Posterior cingulate gyrus (tissue), 11 donors: ENCODE measurements at regions not wholly inside any gene's neighbourhood (a gene's known extent, or its start where the extent isn't known, plus 50 kb on each side); places are given as distances from the start of the nearest gene placed in this dataset.

ENCODE experiments used
- DNase-seq, 10 donors: peaks; one replicate each; pipeline versions ENCODE4 v3.0.0 to v3.0.0-alpha.2; 2020 to 2021; ENCODE audit warnings: mixed read lengths in 3 of 10
- intact Hi-C: fragments of 100-400 bp; cut with DNase I; formaldehyde crosslinking; loops from one replicate; pipeline ENCODE4 v1.15.1; 2023

DNA sequence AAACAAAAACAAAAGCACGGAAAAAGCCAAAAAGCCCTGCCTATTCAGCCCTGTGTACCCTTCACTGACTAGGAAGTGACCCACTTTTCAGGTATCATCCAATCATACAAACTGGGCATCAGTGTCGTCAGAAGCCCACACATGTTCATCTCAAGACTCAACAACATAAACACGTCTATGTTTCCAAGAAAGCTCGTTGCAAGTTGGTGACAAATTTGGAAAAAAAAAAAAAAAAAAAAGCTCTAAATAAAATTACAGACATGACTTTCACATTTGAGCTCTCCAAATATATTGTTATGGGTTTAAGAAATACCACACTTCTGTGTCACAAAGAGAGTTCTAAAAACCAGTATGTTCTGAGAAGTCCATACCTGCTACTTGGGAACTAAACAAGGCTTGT is 204.7 kb upstream of the KLF14 start:
- intact Hi-C loops = no loop called here
- no peak for DNase-seq

DNA sequence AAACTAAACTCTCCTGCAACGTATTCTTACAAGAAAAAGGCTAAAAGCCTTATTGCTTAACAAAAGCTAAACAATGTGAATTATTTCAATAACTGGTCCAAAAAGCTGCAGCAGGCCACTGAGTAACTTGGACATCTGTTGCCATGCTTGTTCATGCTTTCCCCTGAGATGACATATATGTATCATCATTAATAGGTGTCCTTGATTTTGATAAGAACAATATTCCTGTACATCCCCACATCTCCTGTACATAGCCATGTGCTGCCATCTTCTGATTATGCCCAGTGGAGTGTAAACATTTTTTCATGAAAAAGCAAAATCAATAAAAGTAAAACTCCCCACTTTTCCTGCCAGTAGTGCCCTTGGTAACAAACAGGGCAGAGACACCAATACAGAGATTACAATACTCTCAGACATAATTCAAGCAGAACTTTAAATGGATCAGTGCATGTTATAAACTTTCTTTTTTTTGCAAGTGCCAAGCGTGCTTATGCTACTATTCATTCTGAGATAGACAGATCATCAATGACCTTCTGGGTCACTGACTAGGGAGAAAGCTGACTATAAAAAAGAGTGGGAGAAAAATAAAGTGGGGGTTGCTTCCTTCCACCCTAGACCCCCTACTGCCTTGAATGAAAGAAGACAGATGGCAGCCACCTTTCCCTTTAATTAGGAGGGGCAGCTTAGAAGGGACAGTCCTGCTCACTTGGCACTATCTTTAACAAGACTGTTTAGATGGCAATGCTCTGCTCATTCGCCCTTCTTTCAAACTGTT is 205.5 kb upstream of the KLF14 start:
- intact Hi-C loops = no loop called here
- DNase-seq = no peak

DNA sequence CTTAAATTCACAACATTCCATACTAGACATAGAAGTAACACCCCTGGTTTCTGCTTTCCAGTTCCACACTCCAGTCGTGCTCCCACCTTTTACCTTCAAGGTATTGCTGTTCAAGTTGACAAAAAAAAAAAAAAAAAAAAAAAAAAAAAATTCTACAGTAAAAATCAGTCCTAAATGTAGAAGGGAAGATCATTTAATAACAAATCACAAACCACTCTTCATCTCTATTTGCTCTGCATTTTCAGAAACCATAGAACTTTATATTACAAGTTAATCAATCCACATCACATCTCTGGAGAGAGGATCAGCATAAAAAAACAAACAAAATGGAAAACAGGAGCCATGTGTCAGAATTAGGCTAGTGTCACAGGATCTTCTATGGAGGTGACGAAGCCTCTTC is 206.3 kb upstream of the KLF14 start:
- intact Hi-C loops = no loop called here

DNA sequence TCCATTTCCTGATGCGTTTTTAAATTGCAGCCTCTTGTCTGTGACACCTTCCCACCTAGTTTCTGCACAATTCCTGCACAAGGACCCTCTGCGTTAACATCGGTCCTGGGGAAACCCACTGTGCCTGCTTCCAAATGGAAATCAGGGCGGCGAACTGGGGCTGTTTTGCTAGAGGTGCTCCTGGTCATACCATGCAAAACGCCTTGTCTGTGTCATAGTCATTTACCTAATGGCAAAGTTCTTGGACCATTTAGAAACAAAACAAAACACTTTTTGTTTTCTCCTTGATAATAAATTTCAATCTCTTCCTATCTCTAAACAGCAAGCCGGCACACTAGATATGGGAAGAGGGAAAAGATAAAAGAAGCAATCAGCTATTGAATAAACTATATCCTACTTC is 206.9 kb upstream of the KLF14 start:
- intact Hi-C loops = no loop called here
- no peak for DNase-seq

More for the DNA sequence above, 206.3 kb upstream of the KLF14 start:
- no peak for DNase-seq

DNA sequence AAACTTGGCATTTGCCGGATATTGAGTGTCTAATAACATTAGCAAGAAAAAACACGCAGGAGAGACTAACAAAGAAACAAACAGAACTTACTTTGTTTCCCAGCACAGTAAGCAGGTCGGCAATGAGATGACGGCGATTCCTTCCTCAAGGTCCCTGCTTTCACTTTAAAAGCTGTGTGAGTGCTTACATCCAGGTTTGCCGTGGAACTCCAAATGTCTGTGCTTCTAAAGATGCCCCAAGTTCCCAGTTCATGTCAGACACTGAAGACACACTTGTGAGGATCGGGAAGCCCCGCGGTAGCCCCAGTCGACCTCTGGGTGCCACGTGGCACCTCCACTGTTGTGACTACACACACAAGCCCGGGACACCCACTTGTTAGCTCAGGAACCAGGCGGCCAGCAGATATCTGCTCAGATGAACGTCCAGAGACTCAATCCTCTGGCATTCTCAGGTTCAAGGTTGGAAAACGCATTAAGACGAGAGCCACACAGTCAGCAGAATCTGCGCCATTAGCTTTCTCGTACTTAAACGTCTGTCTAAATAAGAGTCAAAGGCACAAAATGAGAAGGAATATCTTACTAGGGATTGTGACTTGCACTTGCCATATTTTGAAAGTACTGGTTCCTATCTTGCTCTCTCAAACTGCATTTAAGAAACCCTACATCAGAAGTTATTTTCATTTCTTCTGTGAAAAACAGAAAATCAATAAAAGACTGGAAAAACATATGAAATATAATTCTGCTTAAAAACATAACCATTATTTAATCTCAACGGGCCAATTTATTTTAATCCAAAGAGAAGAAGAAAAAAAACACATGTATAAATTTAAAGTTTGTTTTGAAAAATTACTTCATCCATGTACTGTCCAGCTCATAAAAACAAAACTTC is 207.6 kb upstream of the KLF14 start:
- DNase-seq = peak in 2 of 10 donors; percentile 39 to 78
- intact Hi-C loops = no loop called here

DNA sequence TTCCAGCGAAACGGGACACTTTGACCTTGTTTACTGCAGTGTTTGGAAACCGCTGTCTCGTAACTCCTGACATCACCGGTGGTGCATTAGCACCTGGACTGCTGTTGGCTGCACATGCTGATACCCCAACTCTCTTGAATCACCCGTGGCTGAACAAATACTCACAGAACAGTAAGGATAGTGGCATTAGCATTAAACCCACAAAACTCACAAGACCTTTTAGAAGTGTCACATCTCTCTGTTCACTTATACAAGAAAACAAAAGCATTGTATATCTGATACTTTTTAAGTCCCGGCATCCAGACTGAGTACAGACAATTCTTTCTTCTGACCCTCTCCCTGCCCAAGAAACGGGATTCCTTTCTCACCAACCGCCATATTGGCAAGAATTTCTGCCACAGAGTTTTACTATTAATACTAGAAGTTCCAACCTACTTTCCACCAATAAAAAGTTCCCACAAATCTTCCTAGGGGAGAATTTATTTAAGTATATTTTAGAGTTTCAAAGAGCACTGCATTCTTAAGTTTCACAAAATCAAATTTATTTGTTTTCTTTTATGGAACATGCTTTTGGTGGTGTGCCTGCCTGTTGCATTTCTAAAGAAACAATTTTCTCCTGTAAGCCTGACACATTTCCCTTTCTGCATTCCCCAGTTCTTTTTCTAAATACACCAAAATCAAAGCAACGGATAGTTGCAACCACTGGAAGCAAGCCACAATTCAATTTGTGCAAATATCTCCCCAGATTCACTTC is 208.4 kb upstream of the KLF14 start:
- no peak for DNase-seq
- intact Hi-C loops = no loop called here

DNA sequence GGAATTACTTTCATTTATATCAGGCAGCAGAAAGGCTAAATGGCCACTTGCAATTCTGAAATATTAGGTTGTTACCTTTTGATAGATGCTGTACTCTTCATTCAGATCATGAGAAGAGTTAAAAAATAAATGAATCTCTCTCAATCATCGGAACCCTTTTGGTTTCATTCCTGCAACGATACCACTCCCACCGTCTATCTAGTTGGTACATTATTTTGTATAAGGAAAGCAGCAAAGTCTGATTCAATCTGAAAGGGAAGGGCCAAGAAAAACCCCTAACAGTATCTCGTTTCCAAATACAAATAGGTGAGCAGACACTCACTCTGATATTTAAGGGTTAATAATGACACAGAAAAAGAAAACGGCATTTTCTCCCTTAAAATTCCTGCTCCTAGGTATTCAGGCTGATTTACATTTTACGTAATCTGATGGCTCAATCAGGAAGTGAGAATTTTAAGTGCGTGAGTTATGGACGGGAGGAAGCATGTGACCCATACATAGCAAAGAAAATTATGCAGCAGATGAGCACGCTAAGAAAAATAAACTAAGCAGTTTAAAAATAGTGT is 209.4 kb upstream of the KLF14 start:
- no peak for DNase-seq
- intact Hi-C loops = no loop called here

DNA sequence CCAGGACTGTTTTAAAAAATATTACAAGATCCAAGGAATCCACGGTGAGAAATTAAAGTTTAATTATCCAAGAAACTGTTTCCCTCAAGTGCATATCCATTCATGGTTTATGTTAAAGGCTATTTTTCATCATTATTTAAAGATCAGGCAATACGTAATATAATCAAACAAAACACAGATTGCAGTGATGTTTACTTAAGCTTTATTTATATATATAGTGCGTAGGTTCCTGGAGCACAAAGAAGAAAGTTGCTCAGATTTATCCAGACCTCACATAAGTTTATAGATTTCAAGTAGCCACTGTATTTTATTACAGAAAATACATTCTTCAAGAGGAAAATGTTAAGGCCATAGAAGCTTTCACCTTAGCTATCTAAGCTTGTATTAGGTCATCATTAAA is 210.0 kb upstream of the KLF14 start:
- intact Hi-C loops = no loop called here
- DNase-seq = no peak

DNA sequence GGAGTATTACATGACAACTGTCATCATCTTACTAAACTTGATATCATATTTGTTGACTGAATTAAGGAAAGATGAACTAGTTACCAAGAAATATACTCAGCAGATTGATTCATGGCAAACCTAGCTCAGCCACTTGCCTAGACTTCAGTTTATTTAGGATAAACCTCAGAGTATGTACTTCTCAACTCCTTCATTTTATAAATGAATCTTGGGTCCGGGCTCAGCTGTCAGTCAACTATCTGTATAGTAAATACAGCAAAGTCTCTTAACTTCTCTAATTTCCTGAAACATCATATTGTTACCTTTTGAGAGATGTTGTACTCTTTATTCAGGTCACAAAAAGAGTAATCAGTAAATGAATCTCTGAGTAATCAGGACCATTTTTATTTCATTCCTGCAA is 211.0 kb upstream of the KLF14 start:
- intact Hi-C loops = no loop called here
- DNase-seq = no peak

DNA sequence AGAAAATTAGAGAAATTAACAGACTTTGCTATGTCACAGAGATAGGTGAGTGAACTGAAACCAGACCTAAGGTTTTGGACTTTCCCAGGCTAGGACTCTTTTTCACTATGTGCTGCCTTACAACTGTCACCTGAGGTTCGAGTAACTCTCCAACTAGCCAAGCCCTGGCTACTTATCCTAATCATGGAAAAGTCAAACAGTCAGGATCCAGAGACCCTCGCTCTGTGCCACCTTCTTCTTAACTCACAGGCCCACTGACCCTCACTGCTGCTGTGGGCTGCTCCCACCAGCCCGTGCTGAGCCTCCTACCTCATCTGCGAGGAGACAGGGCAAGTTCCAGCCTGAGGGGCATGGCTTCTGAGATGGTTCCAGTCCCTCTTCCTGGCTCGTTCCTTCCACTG is 211.4 kb upstream of the KLF14 start:
- intact Hi-C loops = no loop called here
- no peak for DNase-seq

DNA sequence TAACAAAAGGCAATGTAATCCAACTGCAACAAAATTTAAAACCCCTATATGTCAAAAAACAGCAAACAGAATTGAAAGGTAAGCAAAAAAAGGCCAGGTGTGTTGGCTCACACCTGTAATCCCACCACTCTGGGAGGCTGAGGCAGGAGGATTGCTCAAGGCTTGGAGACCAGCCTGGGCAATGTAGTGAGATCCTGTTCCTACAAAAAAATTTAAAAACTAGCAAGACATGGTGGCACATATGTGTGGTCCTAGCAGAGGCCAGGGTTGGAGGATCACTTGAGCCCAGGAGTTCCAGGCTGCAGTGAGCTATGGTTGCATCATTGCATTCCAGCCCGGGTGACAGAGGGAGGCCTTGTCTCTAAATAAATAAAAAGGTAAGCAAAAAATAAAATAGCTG is 212.1 kb upstream of the KLF14 start:
- DNase-seq = no peak
- intact Hi-C loops = no loop called here

DNA sequence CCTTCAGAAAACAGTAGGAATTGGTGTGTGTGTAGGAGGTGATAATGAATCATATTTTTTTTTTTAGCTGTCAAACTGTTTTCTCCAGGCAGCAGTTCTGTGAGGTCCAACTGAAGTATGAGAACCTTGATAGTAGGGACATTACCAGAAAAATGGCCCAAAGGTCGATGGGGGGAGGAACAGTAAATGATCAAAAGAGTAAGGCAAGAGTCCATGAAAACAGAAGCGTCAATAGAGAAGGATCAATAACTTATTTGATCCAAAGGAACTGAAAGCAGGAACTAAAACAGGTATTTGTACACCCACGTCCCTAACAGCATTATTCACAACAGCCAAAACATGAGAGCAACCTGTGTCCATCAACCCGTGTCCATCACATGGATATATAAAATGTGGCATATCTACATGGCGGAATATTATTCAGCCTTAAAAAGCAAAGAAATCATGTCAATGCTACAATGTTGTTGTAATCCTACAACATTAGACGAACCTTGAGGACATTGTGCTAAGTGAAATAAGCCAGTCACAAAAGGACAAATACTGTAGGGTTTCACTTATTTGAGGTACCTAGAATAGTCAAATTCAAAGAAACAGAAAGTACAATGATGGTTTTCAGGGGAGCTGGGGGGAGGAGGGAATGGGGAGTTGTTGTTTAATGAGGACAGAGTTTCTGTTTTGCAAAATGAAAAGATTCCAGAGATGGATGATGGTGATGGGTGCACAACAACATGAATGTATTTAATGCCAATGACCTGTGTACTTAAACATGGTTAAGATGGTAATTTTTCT is 214.0 kb upstream of the KLF14 start:
- no peak for DNase-seq
- intact Hi-C loops = no loop called here

DNA sequence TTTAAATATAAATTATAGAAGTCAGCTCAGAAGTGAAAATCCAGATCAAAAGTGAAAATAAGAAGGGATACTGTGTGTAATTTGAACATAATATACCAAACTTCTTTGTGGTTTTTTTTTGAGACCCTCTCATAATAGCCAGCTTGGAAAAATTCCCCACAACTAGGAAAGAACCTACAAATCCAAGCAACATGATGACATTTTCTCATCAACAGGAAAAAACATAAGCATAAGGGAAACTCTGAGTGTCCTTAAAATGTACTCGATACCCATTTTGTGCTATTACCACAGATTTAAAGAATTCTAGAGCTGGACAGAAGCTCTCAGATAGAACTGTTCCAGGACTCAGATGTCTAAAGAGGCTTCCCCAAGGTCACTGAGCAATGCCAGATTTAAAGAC is 214.8 kb upstream of the KLF14 start:
- no peak for DNase-seq
- intact Hi-C loops = no loop called here

DNA sequence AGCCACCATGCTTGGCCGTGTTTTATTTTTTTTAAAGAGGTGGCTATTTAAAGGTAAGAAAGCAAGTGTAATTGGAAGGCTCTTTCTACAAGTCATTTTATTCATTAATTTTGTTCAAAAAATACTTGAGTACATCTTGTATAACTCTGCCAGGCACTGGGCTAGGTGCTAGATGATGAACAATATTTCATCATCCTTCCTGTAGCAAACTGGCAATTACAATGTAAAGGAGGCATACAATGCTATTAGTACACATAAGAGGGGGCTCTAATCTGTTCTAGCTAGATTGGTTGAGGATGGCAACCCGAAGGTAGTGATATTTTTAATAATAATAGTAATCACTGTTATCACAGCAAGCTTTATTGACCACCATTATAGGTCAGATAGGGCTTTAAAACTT is 215.5 kb upstream of the KLF14 start:
- intact Hi-C loops = no loop called here
- DNase-seq = no peak

DNA sequence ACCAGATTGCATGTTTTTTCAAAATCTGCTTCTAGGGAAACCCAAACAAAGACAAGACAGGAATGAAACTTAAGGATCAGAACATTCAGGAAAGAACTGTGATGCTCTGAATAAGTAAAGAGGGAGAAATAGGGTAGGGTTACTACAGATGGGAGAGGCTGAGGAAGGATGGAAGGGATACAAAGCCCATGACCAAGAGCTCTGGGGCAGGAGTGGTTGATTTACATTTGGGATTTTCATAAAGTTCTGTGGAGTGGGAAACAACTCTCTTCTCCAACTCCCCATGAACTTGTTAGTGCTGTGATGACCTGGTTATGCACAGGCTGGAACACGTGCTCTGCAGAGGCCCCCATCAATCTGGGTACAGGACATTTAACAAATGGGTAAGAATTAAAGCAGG is 216.0 kb upstream of the KLF14 start:
- intact Hi-C loops = no loop called here
- no peak for DNase-seq

DNA sequence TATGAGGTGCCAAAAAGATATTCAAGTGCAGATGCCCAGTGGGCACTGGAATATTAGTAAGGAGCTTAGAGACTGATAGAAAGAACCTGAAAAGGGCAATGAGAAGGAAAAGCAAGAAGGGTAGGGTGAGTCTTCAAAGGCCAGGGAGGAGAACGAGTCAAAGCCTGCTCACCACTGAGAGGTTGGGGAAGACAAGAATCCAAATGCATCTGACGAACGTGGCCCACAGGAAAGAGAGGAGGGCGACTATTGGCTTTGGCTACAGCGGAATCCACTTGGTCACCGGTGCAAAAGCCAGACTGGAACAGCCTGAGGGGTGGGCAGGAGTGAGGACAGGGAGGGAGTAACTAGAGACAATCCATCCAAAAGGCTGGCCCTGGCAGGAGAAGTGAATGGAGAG is 216.7 kb upstream of the KLF14 start:
- DNase-seq = no peak
- intact Hi-C loops = no loop called here

DNA sequence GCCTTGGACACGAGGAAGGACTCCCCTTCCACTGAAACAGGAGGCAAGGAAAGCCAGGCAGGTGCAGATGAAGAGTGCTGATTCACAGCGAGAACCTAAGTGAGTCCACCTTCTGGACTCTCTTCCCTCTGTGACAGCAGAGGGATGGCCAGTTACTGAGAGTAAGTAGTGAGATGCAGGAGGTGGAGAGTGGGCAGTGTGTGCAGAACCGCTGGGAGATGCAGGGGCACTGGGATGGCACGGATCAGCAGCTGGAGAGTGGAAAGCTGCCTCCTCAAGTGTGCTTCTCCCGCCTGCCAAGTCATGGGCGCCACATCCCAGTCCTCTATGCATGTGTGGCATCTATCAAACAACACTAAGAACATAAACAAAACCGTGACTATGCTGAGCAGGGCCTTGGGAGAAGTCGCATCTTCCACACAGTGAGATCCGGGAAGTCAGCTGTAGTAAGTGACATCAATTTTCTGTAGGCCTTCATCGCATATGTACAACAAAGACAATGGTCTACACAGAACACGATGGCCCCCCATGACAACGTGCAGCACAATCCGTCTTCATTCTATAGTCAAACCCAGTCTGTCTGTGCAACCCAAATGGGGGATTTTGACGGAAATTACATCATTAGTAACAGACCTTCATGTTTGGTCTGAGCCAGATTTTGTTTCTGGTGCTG is 217.4 kb upstream of the KLF14 start:
- intact Hi-C loops = no loop called here

DNA sequence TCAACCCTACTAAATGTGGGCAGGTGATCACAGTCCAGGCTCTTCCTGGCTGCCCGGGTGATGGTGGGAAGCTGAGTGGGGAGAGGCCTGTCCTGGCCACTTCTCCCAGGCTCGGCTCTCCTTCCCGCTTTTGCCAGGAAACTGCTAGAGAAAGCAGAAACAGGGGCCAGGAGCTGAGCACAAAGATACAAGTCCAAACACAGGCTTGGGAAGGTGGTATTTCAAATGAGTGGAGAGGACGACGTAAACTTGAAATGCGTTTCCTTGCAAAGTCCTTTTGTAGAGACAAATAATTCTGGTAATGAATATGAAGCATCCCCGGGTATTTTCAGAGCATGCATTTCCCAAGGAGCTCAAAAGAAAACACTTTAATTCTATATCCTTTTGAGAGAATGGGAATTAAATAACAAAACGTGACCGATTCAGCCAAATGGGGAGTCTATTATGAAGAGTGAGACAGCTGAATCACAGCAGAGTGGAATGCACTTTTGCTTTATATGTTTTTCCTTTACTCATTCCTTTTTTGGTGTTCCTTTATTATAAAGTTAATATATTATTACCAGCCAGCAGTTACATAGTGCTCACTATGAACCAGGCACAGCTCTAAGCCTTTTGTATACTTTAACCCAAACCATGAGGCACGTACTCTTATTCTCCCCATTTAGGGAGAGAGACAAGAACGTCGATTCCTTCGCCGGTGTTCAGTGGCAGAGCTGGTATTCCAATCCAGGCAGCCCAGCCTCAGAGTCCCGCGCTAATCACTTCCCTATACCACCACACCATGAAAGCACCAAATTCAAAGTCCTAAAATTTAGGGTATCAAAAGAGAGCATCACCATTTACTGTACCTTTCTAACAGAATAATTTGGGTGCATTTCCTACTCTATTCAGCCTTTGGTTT is 218.2 kb upstream of the KLF14 start:
- intact Hi-C loops = no loop called here
- peak in 1 of 10 donors; percentile 65 for DNase-seq

More for the DNA sequence above, 217.4 kb upstream of the KLF14 start:
- DNase-seq = no peak

DNA sequence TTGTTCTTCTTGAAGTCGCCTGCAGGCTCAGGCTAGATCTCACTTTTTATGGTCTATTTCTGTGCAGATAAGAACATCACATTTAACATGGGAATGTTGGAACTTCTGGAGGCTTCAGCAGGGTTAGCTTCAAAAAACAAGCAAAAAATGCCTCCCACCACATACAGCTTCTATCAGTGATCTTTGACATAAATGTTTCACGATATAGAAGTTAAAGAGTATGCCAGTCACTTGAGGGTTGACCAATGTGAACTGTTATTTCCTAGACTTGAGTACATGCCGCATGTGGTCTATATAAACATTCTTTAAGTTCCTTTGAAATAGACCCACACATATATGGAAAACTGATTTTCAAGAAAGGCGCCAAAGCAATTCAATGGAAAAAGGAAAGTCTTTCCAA is 219.2 kb upstream of the KLF14 start:
- intact Hi-C loops = no loop called here
- DNase-seq = no peak
